CD4-positive, alpha-beta memory T cell (primary cell): ENCODE measurements at regions not wholly inside any gene's neighbourhood (a gene's known extent, or its start where the extent isn't known, plus 50 kb on each side); places are given as distances from the start of the nearest gene placed in this dataset.

Experiments used
- CTCF ChIA-PET: fragments of 350-600 bp; sonication (Branson Sonifier 250); formaldehyde crosslinking; loops from one replicate; lab custom pipeline; 2021; ENCODE audit warnings: inconsistent platforms; ENCODE audit not compliant: partially characterized antibody; lab: Charles Lee
- POLR2A ChIA-PET: fragments of 350-600 bp; sonication (Branson Sonifier 250); formaldehyde crosslinking; loops from one replicate; lab custom pipeline; 2021; ENCODE audit not compliant: partially characterized antibody; lab: Charles Lee
- DNase-seq, 5 donors: peaks; one replicate each; pipeline versions ENCODE4 v3.0.0 to v3.0.0-alpha.2; 2020 to 2022; ENCODE audit warnings: mixed read lengths in 1 of 5
- H3K27ac ChIP-seq: one replicate; pipeline ENCODE4 v1.7.0; 2013; ENCODE audit warnings: low read depth, low read length
- H3K27me3 ChIP-seq: 2 replicates; pipeline ENCODE4 v1.7.0; 2013; ENCODE audit warnings: mild to moderate bottlenecking, low read length, moderate library complexity; ENCODE audit not compliant: insufficient read depth
- H3K36me3 ChIP-seq: 2 replicates; pipeline ENCODE4 v1.7.0; 2013; ENCODE audit warnings: mild to moderate bottlenecking, low read length, moderate library complexity; ENCODE audit not compliant: insufficient read depth
- H3K4me1 ChIP-seq: 2 replicates; pipeline ENCODE4 v1.7.0; 2013; ENCODE audit warnings: mild to moderate bottlenecking, low read length, moderate library complexity; ENCODE audit not compliant: insufficient read depth
- H3K4me3 ChIP-seq, 2 donors: one replicate each; pipeline ENCODE4 v1.7.0; 2013; ENCODE audit warnings: low read length in 2 of 2, mild to moderate bottlenecking in 1 of 2
- H3K9me3 ChIP-seq, 2 donors: one replicate each; pipeline ENCODE4 v1.7.0; 2013; ENCODE audit warnings: low read length in 2 of 2, control low read depth in 1 of 2; ENCODE audit not compliant: control insufficient read depth in 1 of 2
- H3K27ac Mint-ChIP-seq, 7 donors: one replicate each; pipeline ENCODE4 v1.8.0; 2020 to 2021; ENCODE audit warnings: mixed read lengths in 7 of 7, mild to moderate bottlenecking in 6 of 7, inconsistent platforms in 3 of 7, moderate library complexity in 3 of 7
- H3K27me3 Mint-ChIP-seq, 2 donors: one replicate each; pipeline ENCODE4 v1.8.0; 2020 to 2021; ENCODE audit warnings: mixed read lengths in 2 of 2
- H3K36me3 Mint-ChIP-seq, 2 donors: one replicate each; pipeline ENCODE4 v1.8.0; 2020 to 2021; ENCODE audit warnings: mixed read lengths in 2 of 2, inconsistent platforms in 1 of 2, mild to moderate bottlenecking in 1 of 2
- H3K4me1 Mint-ChIP-seq, 4 donors: one replicate each; pipeline ENCODE4 v1.8.0; 2020 to 2021; ENCODE audit warnings: mixed read lengths in 4 of 4, mild to moderate bottlenecking in 1 of 4
- H3K4me3 Mint-ChIP-seq, 8 donors: one replicate each; pipeline ENCODE4 v1.8.0; 2020 to 2021; ENCODE audit warnings: mixed read lengths in 8 of 8, mild to moderate bottlenecking in 7 of 8, moderate library complexity in 6 of 8, inconsistent platforms in 3 of 8
- H3K9me3 Mint-ChIP-seq, 8 donors: one replicate each; pipeline ENCODE4 v1.8.0; 2020 to 2021; ENCODE audit warnings: mixed read lengths in 8 of 8, mild to moderate bottlenecking in 5 of 8, inconsistent platforms in 3 of 8, moderate library complexity in 1 of 8
- intact Hi-C: fragments of 100-400 bp; cut with micrococcal nuclease; formaldehyde crosslinking; loops from one replicate; pipeline ENCODE4 v1.15.1; 2023

GRCh38 chr3:459311-459670 is 262.7 kb downstream of the CHL1 start:
- CTCF ChIA-PET, result no interaction called here

GRCh38 chr3:461006-461405 is 264.4 kb downstream of the CHL1 start:
- Mint-ChIP-seq H3K27ac (no peak overlapping the region), H3K9me3 (peaks cover 0 to 5% (median 0%) of the 10 kb centered on the region in 8 donors), H3K36me3 (no peaks in the 10 kb centered on the region), H3K4me1 (no peaks in the 10 kb centered on the region), H3K27me3 (no peaks in the 10 kb centered on the region), H3K4me3 (no peak overlapping the region)
- Histone ChIP-seq H3K4me3 (no peak overlapping the region), H3K27me3 (no peaks in the 10 kb centered on the region), H3K9me3 (no peaks in the 10 kb centered on the region), H3K36me3 (no peaks in the 10 kb centered on the region), H3K4me1 (no peaks in the 10 kb centered on the region), H3K27ac (no peak overlapping the region)
- CTCF ChIA-PET, result no interaction called here
- POLR2A ChIA-PET, result no interaction called here
- no peak for DNase-seq
- intact Hi-C loops, result no loop called here

More at GRCh38 chr3:459311-459670, 262.7 kb downstream of the CHL1 start:
- H3K36me3 ChIP-seq, result no peaks in the 10 kb centered on the region
- POLR2A ChIA-PET, result no interaction called here
- H3K9me3 Mint-ChIP-seq, result peaks cover 0 to 5% (median 0%) of the 10 kb centered on the region in 8 donors
- H3K36me3 Mint-ChIP-seq, result no peaks in the 10 kb centered on the region
- intact Hi-C loops, result no loop called here
- no peaks in the 10 kb centered on the region for H3K27me3 ChIP-seq
- no peak overlapping the region for H3K27ac Mint-ChIP-seq
- no peak overlapping the region for H3K27ac ChIP-seq
- H3K9me3 ChIP-seq, result no peaks in the 10 kb centered on the region
- H3K4me3 Mint-ChIP-seq, result no peak overlapping the region
- H3K4me1 ChIP-seq, result no peaks in the 10 kb centered on the region
- no peaks in the 10 kb centered on the region for H3K27me3 Mint-ChIP-seq
- DNase-seq, result no peak
- no peak overlapping the region for H3K4me3 ChIP-seq
- no peaks in the 10 kb centered on the region for H3K4me1 Mint-ChIP-seq

GRCh38 chr3:462851-463250 is 266.3 kb downstream of the CHL1 start:
- intact Hi-C loops, result no loop called here
- Histone ChIP-seq H3K27me3 (no peaks in the 10 kb centered on the region), H3K36me3 (no peaks in the 10 kb centered on the region), H3K4me1 (no peaks in the 10 kb centered on the region), H3K27ac (no peak overlapping the region), H3K4me3 (no peak overlapping the region), H3K9me3 (no peaks in the 10 kb centered on the region)
- CTCF ChIA-PET, result no interaction called here
- POLR2A ChIA-PET, result no interaction called here
- Mint-ChIP-seq H3K36me3 (no peaks in the 10 kb centered on the region), H3K4me1 (no peaks in the 10 kb centered on the region), H3K4me3 (no peak overlapping the region), H3K27me3 (peaks cover 0 to 2% of the 10 kb centered on the region in 2 donors), H3K9me3 (peaks cover 0 to 5% (median 1%) of the 10 kb centered on the region in 8 donors), H3K27ac (no peak overlapping the region)
- peak in 1 of 5 donors; percentile 32 for DNase-seq

DNA sequence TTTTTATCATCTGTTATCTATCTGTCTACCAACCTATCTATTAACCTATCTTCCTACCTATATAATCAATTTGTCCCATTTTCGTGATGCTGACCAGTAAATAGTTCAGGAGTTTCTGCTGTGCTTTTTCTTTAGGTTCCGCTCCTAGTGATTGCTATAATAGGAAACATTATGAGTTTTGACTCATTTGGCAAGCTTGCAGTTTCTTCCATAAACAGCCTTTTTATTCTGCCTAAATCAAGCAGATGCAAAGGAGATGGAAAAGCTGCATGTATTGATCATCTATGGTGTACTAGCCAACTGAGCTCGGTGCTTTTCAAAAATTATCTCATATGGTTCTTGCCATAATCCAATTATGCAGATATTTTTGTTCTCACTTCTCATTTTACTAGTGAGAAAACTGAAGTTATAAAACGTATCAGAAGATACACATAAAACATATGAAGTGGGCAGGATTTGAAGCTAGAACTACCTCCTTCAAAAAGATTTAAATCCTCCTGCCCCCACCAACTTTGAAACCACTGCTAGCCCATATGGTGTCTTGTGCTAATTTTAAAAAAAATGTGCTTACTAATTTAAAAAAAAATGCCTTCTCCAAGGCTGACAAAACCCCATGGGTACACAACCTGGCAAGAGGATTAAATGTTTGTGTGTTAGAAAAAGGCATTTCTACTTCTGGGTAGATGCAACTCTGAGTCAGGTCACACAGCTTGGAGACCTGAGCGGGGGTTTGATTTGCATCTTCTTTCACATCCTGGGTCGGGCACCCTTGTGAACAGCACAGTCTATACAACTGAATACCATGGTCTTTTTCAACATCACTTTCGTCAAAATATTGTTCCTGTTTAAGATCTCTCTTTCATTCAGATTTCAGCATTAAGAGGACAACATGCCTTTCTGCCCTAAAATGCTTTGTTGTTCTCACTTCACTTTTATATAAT is 267.0 kb downstream of the CHL1 start:
- Mint-ChIP-seq H3K4me3 (no peak overlapping the region), H3K9me3 (peaks cover 0 to 5% (median 1%) of the 10 kb centered on the region in 8 donors), H3K27me3 (peaks cover 0 to 2% of the 10 kb centered on the region in 2 donors), H3K4me1 (no peaks in the 10 kb centered on the region), H3K36me3 (no peaks in the 10 kb centered on the region), H3K27ac (no peak overlapping the region)
- ChIA-PET CTCF (no interaction called here), POLR2A (no interaction called here)
- no peaks in the 10 kb centered on the region for H3K36me3 ChIP-seq
- H3K9me3 ChIP-seq, result no peaks in the 10 kb centered on the region
- no peak overlapping the region for H3K4me3 ChIP-seq
- DNase-seq, result no peak
- H3K4me1 ChIP-seq, result no peaks in the 10 kb centered on the region
- no peak overlapping the region for H3K27ac ChIP-seq
- intact Hi-C loops, result no loop called here
- H3K27me3 ChIP-seq, result no peaks in the 10 kb centered on the region

GRCh38 chr3:464255-464654 is 267.7 kb downstream of the CHL1 start:
- DNase-seq, result no peak
- Mint-ChIP-seq H3K27me3 (peaks cover 0 to 2% of the 10 kb centered on the region in 2 donors), H3K4me3 (no peak overlapping the region), H3K36me3 (no peaks in the 10 kb centered on the region), H3K27ac (no peak overlapping the region), H3K4me1 (no peaks in the 10 kb centered on the region), H3K9me3 (peaks cover 0 to 3% (median 2%) of the 10 kb centered on the region in 8 donors)
- Histone ChIP-seq H3K4me1 (no peaks in the 10 kb centered on the region), H3K27ac (no peak overlapping the region), H3K4me3 (no peak overlapping the region), H3K36me3 (no peaks in the 10 kb centered on the region), H3K9me3 (no peaks in the 10 kb centered on the region), H3K27me3 (no peaks in the 10 kb centered on the region)
- POLR2A ChIA-PET, result no interaction called here
- intact Hi-C loops, result no loop called here
- CTCF ChIA-PET, result no interaction called here

GRCh38 chr3:468172-468571 is 271.6 kb downstream of the CHL1 start:
- POLR2A ChIA-PET, result no interaction called here
- H3K4me3 ChIP-seq, result no peak overlapping the region

DNA sequence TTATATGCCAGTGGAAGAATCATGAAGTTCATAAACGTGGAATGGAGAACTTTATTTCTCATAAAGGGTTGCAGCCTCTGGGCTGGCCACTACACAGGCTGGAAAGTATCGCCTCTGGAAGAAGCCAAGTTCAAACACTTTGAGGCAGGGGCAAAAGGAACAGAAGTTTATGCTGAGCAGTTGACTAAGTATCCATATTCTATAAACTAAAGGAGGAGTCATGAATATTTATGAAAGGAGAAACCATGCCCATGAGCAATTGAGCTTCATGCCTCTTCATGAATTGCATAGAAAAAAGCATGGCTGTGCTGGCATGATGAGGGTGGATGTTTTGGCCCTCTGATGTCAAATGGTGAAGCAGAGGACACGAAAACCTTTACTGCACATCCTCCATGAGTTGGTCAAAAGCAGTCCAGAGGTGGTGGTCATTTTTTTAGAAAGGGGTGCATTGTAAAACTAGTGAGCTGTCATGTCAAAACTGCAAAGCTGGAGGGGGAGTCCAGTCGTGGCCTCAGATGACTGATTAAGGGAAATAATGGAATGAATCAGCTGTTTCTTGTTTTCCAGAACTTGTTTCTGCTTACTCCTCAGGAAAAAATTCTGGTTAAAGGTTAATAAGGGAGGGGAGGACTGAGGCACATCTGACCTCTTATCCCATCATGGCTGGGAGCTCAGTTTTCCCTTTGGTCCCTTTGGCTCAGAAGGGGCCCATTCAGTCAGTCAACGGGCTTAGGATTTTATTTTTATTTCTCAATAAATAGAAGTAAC is 276.7 kb downstream of the CHL1 start:
- H3K27ac ChIP-seq, result no peak overlapping the region
- ChIA-PET POLR2A (no interaction called here), CTCF (no interaction called here)
- intact Hi-C loops, result no loop called here
- Mint-ChIP-seq H3K27ac (no peak overlapping the region), H3K9me3 (peaks cover 0 to 41% (median 14%) of the 10 kb centered on the region in 8 donors), H3K27me3 (no peaks in the 10 kb centered on the region), H3K4me3 (no peak overlapping the region), H3K36me3 (no peaks in the 10 kb centered on the region), H3K4me1 (no peaks in the 10 kb centered on the region)
- H3K4me1 ChIP-seq, result no peaks in the 10 kb centered on the region
- no peak overlapping the region for H3K4me3 ChIP-seq
- no peaks in the 10 kb centered on the region for H3K27me3 ChIP-seq
- no peaks in the 10 kb centered on the region for H3K9me3 ChIP-seq
- no peaks in the 10 kb centered on the region for H3K36me3 ChIP-seq
- no peak for DNase-seq

More at GRCh38 chr3:468172-468571, 271.6 kb downstream of the CHL1 start:
- H3K27me3 ChIP-seq, result no peaks in the 10 kb centered on the region
- H3K36me3 Mint-ChIP-seq, result no peaks in the 10 kb centered on the region
- H3K9me3 ChIP-seq, result no peaks in the 10 kb centered on the region
- CTCF ChIA-PET, result no interaction called here
- no peaks in the 10 kb centered on the region for H3K4me1 ChIP-seq
- DNase-seq, result no peak
- no peak overlapping the region for H3K4me3 Mint-ChIP-seq
- no peak overlapping the region for H3K27ac ChIP-seq
- no peaks in the 10 kb centered on the region for H3K4me1 Mint-ChIP-seq
- no peaks in the 10 kb centered on the region for H3K36me3 ChIP-seq
- H3K27ac Mint-ChIP-seq, result no peak overlapping the region
- peaks cover 0 to 2% of the 10 kb centered on the region in 2 donors for H3K27me3 Mint-ChIP-seq
- H3K9me3 Mint-ChIP-seq, result peaks cover 0 to 18% (median 4%) of the 10 kb centered on the region in 8 donors
- intact Hi-C loops, result no loop called here
